ENCODE measurements at regions not wholly inside any gene's neighbourhood (a gene's known extent, or its start where the extent isn't known, plus 50 kb on each side); places are given as distances from the start of the nearest gene placed in this dataset.

DNA sequence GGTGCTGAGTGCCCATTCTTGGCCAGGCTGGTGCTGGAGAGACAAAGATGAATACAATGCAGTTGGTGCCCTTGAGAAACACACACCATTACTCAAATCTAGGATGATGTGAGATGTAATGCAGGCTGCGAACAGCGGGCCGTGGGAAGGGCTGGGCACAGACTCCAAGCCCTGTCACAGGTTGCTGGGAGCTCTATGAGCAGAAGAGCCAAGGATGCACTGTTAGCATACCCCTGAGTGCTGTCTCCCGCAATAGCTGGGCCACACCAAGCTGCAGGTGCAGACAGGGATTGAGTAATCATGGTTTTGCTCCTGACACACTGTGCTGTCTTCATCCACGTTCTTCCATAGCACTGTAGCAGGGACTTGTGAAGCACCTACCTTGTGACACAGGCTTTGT is 247.5 kb upstream of the CRY1 start:
- no peak overlapping the region for H2AFZ ChIP-seq (ENCODE audit: low read length)
- BruUV-seq (replicated peaks) = no TSS peak

GRCh38 chr12:107344035-107344808 is 250.9 kb upstream of the CRY1 start:
- Histone ChIP-seq H4K20me1 (ENCODE audit: insufficient read depth, low read length) (no peaks in the 10 kb centered on the region), H3K79me2 (ENCODE audit: insufficient read depth, low read length) (no peaks in the 10 kb centered on the region), H3K36me3 (replicated peaks in 1 of 2; ENCODE audit: control insufficient read depth in 1 of 2, insufficient read depth in 2 of 2, low read length in 2 of 2) (no peaks in the 10 kb centered on the region), H3K27me3 (ENCODE audit: control insufficient read depth in 1 of 2, insufficient read depth in 2 of 2, low read length in 2 of 2) (no peaks in the 10 kb centered on the region), H3K27ac (ENCODE audit: extremely low read length, insufficient read depth, low read length) (no peak overlapping the region), H3K9ac (ENCODE audit: insufficient read depth, low read depth, low read length) (no peak overlapping the region), H3K4me3 (replicated peaks in 1 of 3; ENCODE audit: insufficient read depth in 1 of 3, low read depth in 2 of 3, low read length in 3 of 3) (no peak overlapping the region), H3K4me1 (ENCODE audit: insufficient read depth, low read length) (peaks cover 42% of the 10 kb centered on the region), H3K4me2 (ENCODE audit: low read depth, low read length) (no peak overlapping the region), H2AFZ (ENCODE audit: low read length) (no peak overlapping the region), H3K9me3 (ENCODE audit: low read length) (no peaks in the 10 kb centered on the region)
- POLR2A ChIA-PET = interaction anchor here (1.3 kb wide), 1 partner anchor 25 kb away, joined by 7 read pairs; no protein-coding TSS in a partner anchor
- FAIRE-seq = no peak
- peak; percentile 63 for DNase-seq (ENCODE audit: low spot score)
- BruUV-seq (replicated peaks) = no TSS peak
- WGBS (ENCODE audit: low lambda C conversion rate) = 49% methylated on average over 3 of the region's 3 CpGs
- ATAC-seq = no peak
- CTCF ChIA-PET (ENCODE audit: low intra/inter-chr PET ratio, low total read pairs) = no interaction called here
- intact Hi-C loops (cut with micrococcal nuclease; ENCODE audit: unreplicated experiment) (no loop called here), in situ Hi-C loops (cut with HindIII; ENCODE audit: extremely low pct_ligation_motif_present, low pct_unique_long_range_greater_than_20kb) (no loop called here)
- no peak for TF ChIP-seq SOX13 (IDR thresholded peaks at IDR 0.05)
- peak in 1 of 2 experiments; percentile 33; a peak in 1 of 4 replicates for TF ChIP-seq SOX13 (CRISPR knock-in tag; conservative IDR thresholded peaks at IDR 0.05 in 1 of 2, IDR thresholded peaks at IDR 0.05 in 1 of 2)
- TF ChIP-seq ZNF563 (CRISPR knock-in tag; IDR thresholded peaks at IDR 0.05) = no peak
- TF ChIP-seq RARA (CRISPR knock-in tag; IDR thresholded peaks at IDR 0.05) = peak; percentile 87
- no peak for TF ChIP-seq ZNF556 (CRISPR knock-in tag; IDR thresholded peaks at IDR 0.05; ENCODE audit: borderline replicate concordance)
- TF ChIP-seq, protein P1, sequence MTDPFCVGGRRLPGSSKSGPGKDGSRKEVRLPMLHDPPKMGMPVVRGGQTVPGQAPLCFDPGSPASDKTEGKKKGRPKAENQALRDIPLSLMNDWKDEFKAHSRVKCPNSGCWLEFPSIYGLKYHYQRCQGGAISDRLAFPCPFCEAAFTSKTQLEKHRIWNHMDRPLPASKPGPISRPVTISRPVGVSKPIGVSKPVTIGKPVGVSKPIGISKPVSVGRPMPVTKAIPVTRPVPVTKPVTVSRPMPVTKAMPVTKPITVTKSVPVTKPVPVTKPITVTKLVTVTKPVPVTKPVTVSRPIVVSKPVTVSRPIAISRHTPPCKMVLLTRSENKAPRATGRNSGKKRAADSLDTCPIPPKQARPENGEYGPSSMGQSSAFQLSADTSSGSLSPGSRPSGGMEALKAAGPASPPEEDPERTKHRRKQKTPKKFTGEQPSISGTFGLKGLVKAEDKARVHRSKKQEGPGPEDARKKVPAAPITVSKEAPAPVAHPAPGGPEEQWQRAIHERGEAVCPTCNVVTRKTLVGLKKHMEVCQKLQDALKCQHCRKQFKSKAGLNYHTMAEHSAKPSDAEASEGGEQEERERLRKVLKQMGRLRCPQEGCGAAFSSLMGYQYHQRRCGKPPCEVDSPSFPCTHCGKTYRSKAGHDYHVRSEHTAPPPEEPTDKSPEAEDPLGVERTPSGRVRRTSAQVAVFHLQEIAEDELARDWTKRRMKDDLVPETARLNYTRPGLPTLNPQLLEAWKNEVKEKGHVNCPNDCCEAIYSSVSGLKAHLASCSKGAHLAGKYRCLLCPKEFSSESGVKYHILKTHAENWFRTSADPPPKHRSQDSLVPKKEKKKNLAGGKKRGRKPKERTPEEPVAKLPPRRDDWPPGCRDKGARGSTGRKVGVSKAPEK (CRISPR knock-in tag; IDR thresholded peaks at IDR 0.05; ENCODE audit: borderline replicate concordance) = no peak
- peak; percentile 79 for TF ChIP-seq FOSL2 (CRISPR knock-in tag; IDR thresholded peaks at IDR 0.05)
- TF ChIP-seq JARID2 (CRISPR knock-in tag; IDR thresholded peaks at IDR 0.05; ENCODE audit: insufficient replicate concordance) = no peak
- TF ChIP-seq KAT7 (CRISPR knock-in tag; IDR thresholded peaks at IDR 0.05; ENCODE audit: borderline replicate concordance) = no peak
- TF ChIP-seq RXRA (CRISPR knock-in tag; IDR thresholded peaks at IDR 0.05) = peak; percentile 46; the same call in 1 of the 2 replicates
- no peak for TF ChIP-seq SMAD9 (CRISPR knock-in tag; IDR thresholded peaks at IDR 0.05)

More for the DNA sequence above, 247.5 kb upstream of the CRY1 start:
- Histone ChIP-seq H3K4me1 (ENCODE audit: insufficient read depth, low read length) (peaks cover 12% of the 10 kb centered on the region), H4K20me1 (ENCODE audit: insufficient read depth, low read length) (no peaks in the 10 kb centered on the region), H3K27me3 (ENCODE audit: control insufficient read depth in 1 of 2, insufficient read depth in 2 of 2, low read length in 2 of 2) (no peaks in the 10 kb centered on the region), H3K9ac (ENCODE audit: insufficient read depth, low read depth, low read length) (no peak overlapping the region), H3K4me3 (replicated peaks in 1 of 3; ENCODE audit: insufficient read depth in 1 of 3, low read depth in 2 of 3, low read length in 3 of 3) (no peak overlapping the region), H3K4me2 (ENCODE audit: low read depth, low read length) (no peak overlapping the region), H3K79me2 (ENCODE audit: insufficient read depth, low read length) (no peaks in the 10 kb centered on the region), H3K27ac (ENCODE audit: extremely low read length, insufficient read depth, low read length) (no peak overlapping the region), H3K9me3 (ENCODE audit: low read length) (no peaks in the 10 kb centered on the region), H3K36me3 (replicated peaks in 1 of 2; ENCODE audit: control insufficient read depth in 1 of 2, insufficient read depth in 2 of 2, low read length in 2 of 2) (no peaks in the 10 kb centered on the region)
- ATAC-seq (no peak), DNase-seq (ENCODE audit: low spot score) (no peak), FAIRE-seq (no peak)
- in situ Hi-C loops (cut with HindIII; ENCODE audit: extremely low pct_ligation_motif_present, low pct_unique_long_range_greater_than_20kb) = no loop called here
- TF ChIP-seq ZNF564 (CRISPR knock-in tag; IDR thresholded peaks at IDR 0.05) (no peak), BCL3 (CRISPR knock-in tag; IDR thresholded peaks at IDR 0.05) (no peak), MIER2 (CRISPR knock-in tag; IDR thresholded peaks at IDR 0.05) (no peak), ZFP90 (CRISPR knock-in tag; IDR thresholded peaks at IDR 0.05; ENCODE audit: borderline replicate concordance) (no peak)
- intact Hi-C loops (cut with micrococcal nuclease; ENCODE audit: unreplicated experiment) = no loop called here
- POLR2A ChIA-PET = no interaction called here
- CTCF ChIA-PET (ENCODE audit: low intra/inter-chr PET ratio, low total read pairs) = no interaction called here
- WGBS (ENCODE audit: low lambda C conversion rate) = 64% methylated on average over 4 of the region's 5 CpGs
